GM04503 (cell line): ENCODE measurements at regions not wholly inside any gene's neighbourhood (a gene's known extent, or its start where the extent isn't known, plus 50 kb on each side); places are given as distances from the start of the nearest gene placed in this dataset.

ENCODE experiments used
- DNase-seq: peaks from one replicate; pipeline ENCODE4 v3.0.0-alpha.2; 2012; ENCODE audit warnings: low read depth

- DNase-seq: no peak
These were observed 81.7 kb upstream of the ANO1 start for GRCh38 chr11:69996451-69996850.

- no peak for DNase-seq
These were observed 80.8 kb upstream of the ANO1 start for GRCh38 chr11:69997352-69997751.

GRCh38 chr11:69999721-70000120 lies 78.4 kb upstream of the ANO1 start:
- no peak for DNase-seq

- no peak for DNase-seq
These were observed 77.9 kb upstream of the ANO1 start for GRCh38 chr11:70000228-70000627.

DNA sequence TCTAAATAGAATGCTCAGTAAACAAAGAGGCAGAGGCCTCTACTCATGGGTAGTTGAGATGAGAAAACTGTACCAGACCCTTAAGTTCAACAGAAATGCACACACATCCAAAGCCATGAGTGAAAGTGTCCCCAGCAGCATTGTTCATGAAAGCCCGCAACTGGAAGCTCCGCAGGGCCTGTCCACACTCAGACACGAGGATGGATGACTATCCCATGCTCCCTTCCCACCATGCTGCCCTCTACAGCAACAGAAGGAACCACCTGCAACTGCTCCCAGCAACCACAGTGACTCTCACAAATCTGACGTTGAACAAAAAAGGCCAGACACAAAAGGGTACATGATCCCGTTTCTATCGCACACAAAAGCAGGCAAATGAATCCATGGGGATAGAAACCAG lies 76.9 kb upstream of the ANO1 start:
- DNase-seq: no peak

GRCh38 chr11:70002433-70002832 lies 75.7 kb upstream of the ANO1 start:
- DNase-seq: no peak

- peak; percentile 19 for DNase-seq
These were observed 72.9 kb upstream of the ANO1 start for GRCh38 chr11:70005107-70005818.

GRCh38 chr11:70007796-70008195 lies 70.3 kb upstream of the ANO1 start:
- no peak for DNase-seq

GRCh38 chr11:70010774-70011173 lies 67.3 kb upstream of the ANO1 start:
- DNase-seq: no peak

DNA sequence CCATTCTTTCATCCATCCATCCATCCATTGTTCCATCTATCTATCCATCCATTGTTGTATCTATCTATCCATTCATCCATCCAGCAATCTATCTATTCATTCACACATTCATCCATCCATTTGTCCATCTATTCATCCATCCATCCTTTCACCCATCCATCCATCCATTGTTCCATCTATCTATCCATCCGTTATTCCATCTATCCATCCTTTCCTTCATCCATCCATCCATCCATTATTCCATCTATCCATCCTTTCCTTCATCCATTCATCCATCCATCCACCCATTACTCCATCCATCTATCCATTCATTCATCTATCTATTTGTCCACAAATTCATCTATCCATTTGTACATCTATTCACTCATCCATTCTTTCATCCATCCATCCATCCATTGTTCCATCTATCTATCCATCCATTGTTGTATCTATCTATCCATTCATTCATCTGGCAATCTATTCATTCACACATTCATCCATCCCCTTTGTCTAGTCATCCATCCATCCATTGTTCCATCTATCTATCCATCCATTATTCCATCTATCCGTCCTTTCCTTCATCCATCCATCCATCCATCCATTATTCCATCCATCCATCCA lies 65.9 kb upstream of the ANO1 start:
- DNase-seq: no peak

- no peak for DNase-seq
These were observed 63.8 kb upstream of the ANO1 start for GRCh38 chr11:70014291-70014690.

GRCh38 chr11:70016666-70017367 lies 61.3 kb upstream of the ANO1 start:
- DNase-seq: no peak

GRCh38 chr11:70018816-70019215 lies 59.3 kb upstream of the ANO1 start:
- no peak for DNase-seq

DNA sequence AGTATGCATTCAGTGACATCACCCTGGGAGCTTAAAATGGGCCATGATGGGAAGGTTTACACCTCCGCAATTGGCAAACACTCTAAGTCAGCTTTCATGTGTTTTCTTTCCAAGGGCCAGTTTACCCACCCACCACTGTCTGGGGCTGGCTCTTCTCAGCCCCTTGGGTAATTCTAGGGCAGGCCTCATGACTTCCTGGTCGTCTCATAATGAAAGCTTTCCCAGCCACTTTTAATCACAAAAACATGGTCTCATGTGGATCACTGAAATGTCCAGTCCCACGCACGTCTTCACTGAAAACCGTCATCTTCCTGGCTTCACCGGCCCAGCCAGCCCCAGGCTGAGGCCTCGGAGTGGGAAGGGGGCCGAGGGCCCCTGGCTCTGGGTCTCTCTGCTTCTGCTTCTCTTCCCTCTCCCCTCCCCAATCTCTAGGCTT lies 58.5 kb upstream of the ANO1 start:
- DNase-seq: no peak

- DNase-seq: no peak
These were observed 57.5 kb upstream of the ANO1 start for GRCh38 chr11:70020336-70021214.

GRCh38 chr11:70021586-70021985 lies 56.5 kb upstream of the ANO1 start:
- no peak for DNase-seq

DNA sequence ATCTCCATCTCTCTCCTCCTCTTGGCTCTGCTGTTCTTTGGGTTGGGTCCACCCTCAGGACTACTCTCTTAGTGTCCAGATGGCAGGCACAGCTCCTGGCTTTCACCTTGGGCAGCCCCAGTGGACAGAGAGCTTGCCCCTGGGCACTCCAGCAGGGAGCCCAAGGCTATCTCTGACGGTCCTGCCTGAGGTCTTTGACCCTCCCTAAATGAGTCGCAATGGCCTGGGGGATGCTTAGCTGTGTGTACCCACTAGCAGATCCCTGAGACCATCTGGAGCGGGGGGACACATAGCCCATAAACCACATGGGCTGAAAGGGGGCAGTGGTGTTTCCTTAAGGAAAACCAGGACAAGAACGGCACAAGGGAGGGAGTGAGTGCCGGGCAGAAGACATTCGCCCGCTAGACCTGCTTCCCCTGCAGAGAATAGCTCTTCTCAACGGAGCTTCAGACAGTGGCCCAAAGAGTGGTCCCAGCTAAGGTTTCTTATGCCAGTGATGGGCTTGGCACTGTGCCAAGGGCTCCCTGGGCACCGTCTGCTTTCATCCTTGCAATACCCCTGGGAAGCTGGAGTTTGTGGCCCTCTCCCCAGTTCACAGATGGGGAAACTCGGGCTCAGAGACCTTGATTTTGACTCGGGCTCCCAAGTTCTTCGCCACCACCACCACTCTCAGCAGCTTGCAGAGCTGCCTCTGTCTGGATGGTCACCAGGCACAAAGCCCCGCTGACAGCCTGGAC lies 53.9 kb upstream of the ANO1 start:
- DNase-seq: no peak

DNA sequence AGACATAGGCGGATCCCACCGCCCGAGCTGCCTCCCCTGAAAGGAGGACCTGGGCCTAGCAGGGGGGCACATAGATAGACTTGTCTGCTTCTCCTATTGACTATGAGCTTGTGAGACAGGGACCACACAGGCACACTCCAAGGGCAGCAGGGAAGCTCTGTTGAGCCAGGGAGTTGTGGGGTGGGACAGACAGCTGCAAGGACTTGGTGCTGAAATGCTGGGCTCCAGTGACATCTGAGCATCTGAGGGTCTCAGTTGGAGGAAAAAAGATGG lies 53.4 kb upstream of the ANO1 start:
- DNase-seq: no peak

DNA sequence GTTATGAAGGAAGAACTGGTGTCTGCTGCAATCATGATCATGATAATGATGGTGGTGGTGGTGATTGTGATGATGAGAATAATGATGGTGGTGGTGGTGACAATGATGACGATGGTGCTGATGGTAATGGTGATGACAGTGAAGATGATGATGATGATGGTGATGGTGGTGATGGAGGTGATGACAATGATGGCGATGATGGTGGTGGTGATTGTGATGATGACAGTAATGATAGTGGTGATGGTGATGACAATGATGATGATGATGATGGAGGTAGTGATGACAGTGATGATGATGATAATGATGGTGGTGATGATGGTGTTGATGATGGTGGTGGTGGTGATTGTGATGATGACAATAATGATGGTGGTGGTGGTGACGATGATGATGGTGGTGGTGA lies 52.8 kb upstream of the ANO1 start:
- no peak for DNase-seq

GRCh38 chr11:70026012-70026411 lies 52.1 kb upstream of the ANO1 start:
- no peak for DNase-seq

GRCh38 chr11:70026726-70027125 lies 51.4 kb upstream of the ANO1 start:
- no peak for DNase-seq

- no peak for DNase-seq
These were observed 50.7 kb upstream of the ANO1 start for GRCh38 chr11:70027451-70027850.
